Astrocyte (in vitro differentiated cells and primary cell): ENCODE measurements at regions not wholly inside any gene's neighbourhood (a gene's known extent, or its start where the extent isn't known, plus 50 kb on each side); places are given as distances from the start of the nearest gene placed in this dataset.

Experiments
- DNase-seq: peaks from one replicate; pipeline ENCODE4 v3.0.0-alpha.2; 2010; ENCODE audit warnings: low read depth
- FAIRE-seq: peaks from 2 replicates; lab custom pipeline; 2011; peaks lifted over from hg19 to GRCh38; lab: Jason Lieb, UNC
- H2AFZ ChIP-seq: 2 replicates; pipeline ENCODE4 v1.6.0; 2012; ENCODE audit warnings: low read depth, low read length, inconsistent platforms
- H3K27ac ChIP-seq: 2 replicates; pipeline ENCODE4 v1.5.1; 2011; ENCODE audit warnings: low read depth, low read length, inconsistent platforms
- H3K27me3 ChIP-seq: 2 replicates; pipeline ENCODE4 v1.6.0; 2011; ENCODE audit warnings: low read length, inconsistent platforms; ENCODE audit not compliant: insufficient read depth
- H3K36me3 ChIP-seq: 2 replicates; pipeline ENCODE4 v1.5.1; 2011; ENCODE audit warnings: low read length, inconsistent platforms; ENCODE audit not compliant: insufficient read depth
- H3K4me1 ChIP-seq: 2 replicates; pipeline ENCODE4 v1.5.1; 2011; ENCODE audit warnings: low read length, inconsistent platforms; ENCODE audit not compliant: insufficient read depth
- H3K4me2 ChIP-seq: 2 replicates; pipeline ENCODE4 v1.6.0; 2012; ENCODE audit warnings: low read length, inconsistent platforms
- H3K4me3 ChIP-seq: 2 replicates; pipeline ENCODE4 v1.5.1; 2011; ENCODE audit warnings: low read depth, mild to moderate bottlenecking, low read length, inconsistent platforms; ENCODE audit not compliant: insufficient read depth
- H3K79me2 ChIP-seq: 2 replicates; pipeline ENCODE4 v1.6.0; 2012; ENCODE audit warnings: mild to moderate bottlenecking, low read length, inconsistent platforms; ENCODE audit not compliant: insufficient read depth
- H3K9ac ChIP-seq: 2 replicates; pipeline ENCODE4 v1.6.0; 2012; ENCODE audit warnings: mild to moderate bottlenecking, low read length, inconsistent platforms
- H3K9me3 ChIP-seq: 2 replicates; pipeline ENCODE4 v1.5.1; 2012; ENCODE audit warnings: low read depth, mild to moderate bottlenecking, low read length, inconsistent platforms; ENCODE audit not compliant: insufficient read depth
- H4K20me1 ChIP-seq: 2 replicates; pipeline ENCODE4 v1.6.0; 2012; ENCODE audit warnings: low read length, inconsistent platforms; ENCODE audit not compliant: insufficient read depth
- H3K27ac Mint-ChIP-seq: one replicate; pipeline ENCODE4 v1.8.0; 2021; ENCODE audit warnings: mild to moderate bottlenecking, mixed read lengths; ENCODE audit not compliant: unreplicated experiment
- H3K27me3 Mint-ChIP-seq: one replicate; pipeline ENCODE4 v1.8.0; 2021; ENCODE audit warnings: low read depth, mixed read lengths; ENCODE audit not compliant: unreplicated experiment
- H3K36me3 Mint-ChIP-seq: one replicate; pipeline ENCODE4 v1.8.0; 2021; ENCODE audit warnings: low read depth, mixed read lengths; ENCODE audit not compliant: unreplicated experiment
- H3K4me1 Mint-ChIP-seq: one replicate; pipeline ENCODE4 v1.8.0; 2021; ENCODE audit warnings: low read depth, mixed read lengths; ENCODE audit not compliant: unreplicated experiment
- H3K4me3 Mint-ChIP-seq: one replicate; pipeline ENCODE4 v1.8.0; 2021; ENCODE audit warnings: mild to moderate bottlenecking, moderate library complexity, mixed read lengths; ENCODE audit not compliant: unreplicated experiment
- H3K9me3 Mint-ChIP-seq: one replicate; pipeline ENCODE4 v1.8.0; 2021; ENCODE audit warnings: mild to moderate bottlenecking, mixed read lengths; ENCODE audit not compliant: unreplicated experiment
- EZH2 ChIP-seq: IDR thresholded peaks from 2 replicates; pipeline ENCODE4 v1.6.1; 2012; ENCODE audit warnings: mild to moderate bottlenecking, low read length, inconsistent platforms; ENCODE audit not compliant: insufficient read depth
- TF ChIP-seq, protein P1 (sequence below): IDR thresholded peaks from 2 replicates; pipeline ENCODE4 v1.5.1; 2011; ENCODE audit warnings: low read depth, mild to moderate bottlenecking, inconsistent platforms, low read length, moderate library complexity; ENCODE audit not compliant: insufficient read depth

DNA sequence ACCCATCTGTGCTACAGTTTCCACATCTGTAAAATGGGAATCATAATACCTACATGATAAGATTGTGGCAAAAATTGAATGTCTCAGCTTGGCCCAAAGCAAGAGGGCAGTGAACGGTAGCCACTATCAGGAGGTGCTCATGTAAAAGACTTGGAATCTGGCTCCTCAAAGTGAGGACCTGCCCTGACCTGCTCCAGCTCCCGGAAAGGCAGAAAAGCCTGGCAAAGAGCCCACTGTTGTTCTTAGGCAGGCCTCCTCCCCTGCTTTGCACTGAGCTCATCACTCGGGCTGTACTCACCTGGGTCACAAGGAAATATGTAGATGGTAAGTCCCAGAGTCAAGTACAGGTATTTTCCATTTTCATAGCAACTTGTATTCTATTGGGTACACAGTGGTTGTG is 250.7 kb upstream of the TBL1XR1 start:
- Histone ChIP-seq H4K20me1 (no peaks in the 10 kb centered on the region), H3K9me3 (no peaks in the 10 kb centered on the region), H3K79me2 (no peaks in the 10 kb centered on the region), H3K4me2 (no peak overlapping the region), H3K9ac (no peak overlapping the region), H3K27me3 (no peaks in the 10 kb centered on the region), H2AFZ (no peak overlapping the region), H3K4me3 (no peak overlapping the region), H3K4me1 (peaks cover 32% of the 10 kb centered on the region), H3K27ac (no peak overlapping the region), H3K36me3 (no peaks in the 10 kb centered on the region)
- FAIRE-seq, result no peak
- no peaks in the 10 kb centered on the region for H3K27me3 Mint-ChIP-seq
- peaks cover 21% of the 10 kb centered on the region for H3K4me1 Mint-ChIP-seq
- H3K4me3 Mint-ChIP-seq, result no peak overlapping the region
- H3K9me3 Mint-ChIP-seq, result no peaks in the 10 kb centered on the region
- no peak for TF ChIP-seq EZH2
- TF ChIP-seq, protein P1, sequence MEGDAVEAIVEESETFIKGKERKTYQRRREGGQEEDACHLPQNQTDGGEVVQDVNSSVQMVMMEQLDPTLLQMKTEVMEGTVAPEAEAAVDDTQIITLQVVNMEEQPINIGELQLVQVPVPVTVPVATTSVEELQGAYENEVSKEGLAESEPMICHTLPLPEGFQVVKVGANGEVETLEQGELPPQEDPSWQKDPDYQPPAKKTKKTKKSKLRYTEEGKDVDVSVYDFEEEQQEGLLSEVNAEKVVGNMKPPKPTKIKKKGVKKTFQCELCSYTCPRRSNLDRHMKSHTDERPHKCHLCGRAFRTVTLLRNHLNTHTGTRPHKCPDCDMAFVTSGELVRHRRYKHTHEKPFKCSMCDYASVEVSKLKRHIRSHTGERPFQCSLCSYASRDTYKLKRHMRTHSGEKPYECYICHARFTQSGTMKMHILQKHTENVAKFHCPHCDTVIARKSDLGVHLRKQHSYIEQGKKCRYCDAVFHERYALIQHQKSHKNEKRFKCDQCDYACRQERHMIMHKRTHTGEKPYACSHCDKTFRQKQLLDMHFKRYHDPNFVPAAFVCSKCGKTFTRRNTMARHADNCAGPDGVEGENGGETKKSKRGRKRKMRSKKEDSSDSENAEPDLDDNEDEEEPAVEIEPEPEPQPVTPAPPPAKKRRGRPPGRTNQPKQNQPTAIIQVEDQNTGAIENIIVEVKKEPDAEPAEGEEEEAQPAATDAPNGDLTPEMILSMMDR, result no peak
- H3K36me3 Mint-ChIP-seq, result no peaks in the 10 kb centered on the region
- DNase-seq, result no peak
- no peak overlapping the region for H3K27ac Mint-ChIP-seq

DNA sequence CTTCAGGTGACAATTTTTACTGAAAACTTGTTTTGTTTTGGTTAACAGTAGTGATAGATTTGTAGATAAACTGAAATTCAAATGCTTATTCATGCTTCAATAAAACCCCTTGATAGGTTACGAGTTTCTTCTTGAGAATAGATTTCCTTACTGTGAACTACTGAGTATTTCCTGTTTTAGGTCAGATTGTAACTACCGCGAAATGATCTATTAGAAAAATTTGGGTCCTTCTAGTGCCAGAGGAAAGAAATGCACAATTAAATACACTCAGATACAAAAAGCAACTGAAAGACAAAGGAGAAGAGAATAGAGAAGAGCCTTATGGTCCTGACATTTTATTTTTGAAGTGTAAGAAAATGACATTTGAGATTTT is 251.7 kb upstream of the TBL1XR1 start:
- Histone ChIP-seq H2AFZ (no peak overlapping the region), H3K79me2 (no peaks in the 10 kb centered on the region), H3K36me3 (no peaks in the 10 kb centered on the region), H4K20me1 (no peaks in the 10 kb centered on the region), H3K9me3 (no peaks in the 10 kb centered on the region), H3K27me3 (no peaks in the 10 kb centered on the region), H3K4me2 (peak overlapping the region; percentile 31), H3K4me3 (no peak overlapping the region), H3K9ac (peak overlapping the region; percentile 49), H3K27ac (peak overlapping the region; percentile 80), H3K4me1 (peaks cover 29% of the 10 kb centered on the region)
- TF ChIP-seq, protein P1, result no peak
- no peak for TF ChIP-seq EZH2
- no peaks in the 10 kb centered on the region for H3K27me3 Mint-ChIP-seq
- H3K36me3 Mint-ChIP-seq, result no peaks in the 10 kb centered on the region
- H3K4me1 Mint-ChIP-seq, result peaks cover 17% of the 10 kb centered on the region
- DNase-seq, result no peak
- peak overlapping the region; percentile 66 for H3K4me3 Mint-ChIP-seq
- FAIRE-seq, result no peak
- H3K9me3 Mint-ChIP-seq, result no peaks in the 10 kb centered on the region
- peak overlapping the region; percentile 84 for H3K27ac Mint-ChIP-seq

GRCh38 chr3:177449360-177450006 is 252.2 kb upstream of the TBL1XR1 start:
- Histone ChIP-seq H3K79me2 (no peaks in the 10 kb centered on the region), H3K36me3 (no peaks in the 10 kb centered on the region), H4K20me1 (no peaks in the 10 kb centered on the region), H3K9me3 (no peaks in the 10 kb centered on the region), H3K27me3 (no peaks in the 10 kb centered on the region), H3K27ac (peak overlapping the region; percentile 80), H3K4me1 (peaks cover 29% of the 10 kb centered on the region), H3K4me2 (peak overlapping the region; percentile 31), H3K9ac (peak overlapping the region; percentile 49), H2AFZ (peak overlapping the region; percentile 29), H3K4me3 (no peak overlapping the region)
- H3K4me1 Mint-ChIP-seq, result peaks cover 17% of the 10 kb centered on the region
- DNase-seq, result peak; percentile 99
- H3K27ac Mint-ChIP-seq, result peak overlapping the region; percentile 84
- H3K27me3 Mint-ChIP-seq, result no peaks in the 10 kb centered on the region
- no peak for FAIRE-seq
- TF ChIP-seq, protein P1, result no peak
- TF ChIP-seq EZH2, result no peak
- H3K9me3 Mint-ChIP-seq, result no peaks in the 10 kb centered on the region
- H3K36me3 Mint-ChIP-seq, result no peaks in the 10 kb centered on the region
- H3K4me3 Mint-ChIP-seq, result peak overlapping the region; percentile 66
